ENCODE measurements at regions not wholly inside any gene's neighbourhood (a gene's known extent, or its start where the extent isn't known, plus 50 kb on each side); places are given as distances from the start of the nearest gene placed in this dataset.
"Not testable (repeated sequence)": the region's sequence is repeated elsewhere in the genome, so short reads cannot be mapped to it uniquely, and the experiment has no call there.

GRCh38 chr3:31188112-31188511, 293.7 kb upstream of the GADL1 start:
- no peak for DNase-seq

GRCh38 chr3:31189330-31189729, 294.9 kb upstream of the GADL1 start:
- DNase-seq = no peak

- DNase-seq = no peak
Measured at GRCh38 chr3:31189971-31190370, 295.5 kb upstream of the GADL1 start.

GRCh38 chr3:31191354-31191753, 296.9 kb upstream of the GADL1 start:
- DNase-seq = no peak

GRCh38 chr3:31193429-31193828, 299.0 kb upstream of the GADL1 start:
- no peak for DNase-seq

GRCh38 chr3:31193871-31194270, 299.4 kb upstream of the GADL1 start:
- DNase-seq = no peak

- DNase-seq = no peak
Measured at GRCh38 chr3:31196261-31196660, 301.8 kb upstream of the GADL1 start.

GRCh38 chr3:31196881-31197364, 302.5 kb upstream of the GADL1 start:
- DNase-seq = no peak

- no peak for DNase-seq
Measured at GRCh38 chr3:31197941-31198340, 303.5 kb upstream of the GADL1 start.

GRCh38 chr3:31198890-31199289, 304.4 kb upstream of the GADL1 start:
- DNase-seq = no peak

GRCh38 chr3:31203960-31204795, 309.7 kb upstream of the GADL1 start:
- DNase-seq = no peak

GRCh38 chr3:31204796-31205056, 310.3 kb upstream of the GADL1 start:
- not testable (repeated sequence) for DNase-seq

- no peak for DNase-seq
Measured at GRCh38 chr3:31210068-31210645, 315.7 kb upstream of the GADL1 start.

GRCh38 chr3:31213869-31214486, 318.7 kb upstream of the STT3B start:
- DNase-seq = peak; percentile 88

- DNase-seq = no peak
Measured at GRCh38 chr3:31218082-31218481, 314.6 kb upstream of the STT3B start.

- DNase-seq = peak; percentile 62
Measured at GRCh38 chr3:31219131-31219843, 313.4 kb upstream of the STT3B start.

GRCh38 chr3:31220431-31220830, 312.3 kb upstream of the STT3B start:
- DNase-seq = no peak

GRCh38 chr3:31223278-31223677, 309.4 kb upstream of the STT3B start:
- DNase-seq = no peak

- DNase-seq = no peak
Measured at GRCh38 chr3:31224936-31225335, 307.8 kb upstream of the STT3B start.

GRCh38 chr3:31225923-31226322, 306.8 kb upstream of the STT3B start:
- DNase-seq = no peak

GRCh38 chr3:31226346-31226745, 306.4 kb upstream of the STT3B start:
- peak; percentile 93 for DNase-seq

GRCh38 chr3:31227131-31227562, 305.6 kb upstream of the STT3B start:
- DNase-seq = peak; percentile 98

- DNase-seq = no peak
Measured at GRCh38 chr3:31230425-31231223, 302.1 kb upstream of the STT3B start.
